GM10266 (cell line): ENCODE measurements at regions not wholly inside any gene's neighbourhood (a gene's known extent, or its start where the extent isn't known, plus 50 kb on each side); places are given as distances from the start of the nearest gene placed in this dataset.

ENCODE experiments used
- DNase-seq: peaks from one replicate; pipeline ENCODE4 v3.0.0; 2012; ENCODE audit errors: extremely low spot score
- TF ChIP-seq, protein P1 (sequence below): IDR thresholded peaks from 2 replicates; pipeline ENCODE4 v1.5.1; 2012; ENCODE audit warnings: mild to moderate bottlenecking, low read depth; ENCODE audit not compliant: control insufficient read depth, insufficient read depth; ENCODE audit errors: missing control alignments

DNA sequence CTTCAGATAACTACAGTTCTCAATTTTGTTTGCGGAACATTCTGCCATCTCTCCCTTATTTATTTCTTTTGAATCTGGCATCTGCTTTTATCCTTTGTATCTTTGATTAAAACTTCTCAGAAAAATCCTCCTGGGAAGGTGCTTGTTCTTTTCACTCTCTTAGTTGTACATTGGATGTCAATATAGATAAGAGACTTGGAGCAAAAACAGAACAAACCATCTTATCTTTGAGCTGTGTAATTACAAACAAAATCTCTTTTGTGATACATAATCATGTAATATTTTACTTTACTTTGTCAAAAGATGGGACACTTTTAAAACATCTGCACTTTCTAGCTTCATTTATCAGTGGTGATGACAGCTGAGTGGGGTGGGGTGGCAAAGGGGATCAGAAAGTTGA is 307.2 kb upstream of the LYPLAL1 start:
- DNase-seq, result no peak
- TF ChIP-seq, protein P1, sequence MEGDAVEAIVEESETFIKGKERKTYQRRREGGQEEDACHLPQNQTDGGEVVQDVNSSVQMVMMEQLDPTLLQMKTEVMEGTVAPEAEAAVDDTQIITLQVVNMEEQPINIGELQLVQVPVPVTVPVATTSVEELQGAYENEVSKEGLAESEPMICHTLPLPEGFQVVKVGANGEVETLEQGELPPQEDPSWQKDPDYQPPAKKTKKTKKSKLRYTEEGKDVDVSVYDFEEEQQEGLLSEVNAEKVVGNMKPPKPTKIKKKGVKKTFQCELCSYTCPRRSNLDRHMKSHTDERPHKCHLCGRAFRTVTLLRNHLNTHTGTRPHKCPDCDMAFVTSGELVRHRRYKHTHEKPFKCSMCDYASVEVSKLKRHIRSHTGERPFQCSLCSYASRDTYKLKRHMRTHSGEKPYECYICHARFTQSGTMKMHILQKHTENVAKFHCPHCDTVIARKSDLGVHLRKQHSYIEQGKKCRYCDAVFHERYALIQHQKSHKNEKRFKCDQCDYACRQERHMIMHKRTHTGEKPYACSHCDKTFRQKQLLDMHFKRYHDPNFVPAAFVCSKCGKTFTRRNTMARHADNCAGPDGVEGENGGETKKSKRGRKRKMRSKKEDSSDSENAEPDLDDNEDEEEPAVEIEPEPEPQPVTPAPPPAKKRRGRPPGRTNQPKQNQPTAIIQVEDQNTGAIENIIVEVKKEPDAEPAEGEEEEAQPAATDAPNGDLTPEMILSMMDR, result no peak

DNA sequence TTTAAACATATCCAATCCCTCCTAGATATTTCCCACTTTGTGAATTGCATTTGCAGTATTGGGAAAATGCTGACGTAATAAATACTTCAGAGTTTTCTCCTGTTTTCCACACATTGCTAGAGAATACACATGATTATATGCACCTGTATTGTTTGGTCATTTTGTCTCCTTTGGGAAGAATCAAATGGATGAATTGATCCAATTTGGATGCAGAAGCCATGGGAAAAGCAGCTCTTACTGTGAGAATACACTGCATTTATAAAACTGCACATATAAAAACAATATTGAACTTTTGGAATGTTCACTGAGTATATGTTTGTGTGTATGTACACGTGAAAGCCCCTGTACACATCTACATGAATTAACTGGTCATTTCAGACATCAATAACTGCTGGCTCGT is 306.6 kb upstream of the LYPLAL1 start:
- DNase-seq, result no peak

DNA sequence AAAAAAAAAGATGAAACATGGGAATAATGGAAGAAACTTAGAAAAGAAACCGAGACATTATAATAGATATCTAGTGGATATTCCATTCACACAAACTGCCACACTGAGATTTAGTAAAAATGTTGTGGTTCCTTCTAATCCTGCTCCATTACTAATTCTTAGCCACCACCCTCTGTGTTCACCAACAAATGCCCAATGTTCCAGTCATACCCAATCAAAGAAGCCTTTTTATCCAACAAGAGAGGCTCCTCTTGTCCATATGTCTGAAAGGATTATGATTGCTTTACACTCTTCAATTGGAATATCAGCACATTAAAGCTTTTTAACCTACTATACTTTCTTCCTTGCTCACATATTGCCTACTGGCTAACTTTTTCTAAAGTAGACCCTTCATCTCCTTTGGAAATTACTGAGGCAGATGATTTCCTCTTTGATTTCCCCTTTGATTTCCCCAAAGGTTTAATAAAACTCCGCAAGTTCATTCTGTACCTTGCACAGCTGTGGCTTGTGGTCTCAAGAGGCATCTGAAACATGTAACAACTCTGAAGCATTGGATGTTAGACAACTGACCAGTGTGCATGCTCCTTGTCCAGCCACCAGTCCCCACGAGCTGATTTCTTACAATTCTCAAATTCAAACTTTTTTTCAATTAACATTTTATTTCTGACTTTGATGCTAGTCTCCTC is 305.6 kb upstream of the LYPLAL1 start:
- TF ChIP-seq, protein P1, result no peak
- DNase-seq, result no peak

More for the DNA sequence above, 306.6 kb upstream of the LYPLAL1 start:
- TF ChIP-seq, protein P1, result no peak

DNA sequence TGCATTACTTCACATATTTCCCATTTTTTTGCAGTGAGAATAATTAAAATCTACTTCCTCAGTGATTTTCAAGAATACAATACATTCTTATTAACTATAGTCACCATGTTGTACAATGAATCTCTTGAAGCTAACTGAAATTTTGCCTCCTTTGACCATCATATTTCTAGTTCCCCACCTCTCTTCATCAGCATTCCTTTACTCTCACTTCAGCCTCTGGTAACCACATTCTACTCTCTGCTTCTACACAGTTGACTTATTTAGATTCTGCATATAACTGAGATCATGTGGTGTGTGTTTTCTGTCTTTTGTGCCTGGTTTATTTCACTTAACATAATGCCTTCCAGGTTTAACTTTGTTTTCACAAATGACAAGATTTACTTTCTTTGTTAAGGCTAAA is 304.4 kb upstream of the LYPLAL1 start:
- no peak for DNase-seq
- TF ChIP-seq, protein P1, result no peak

DNA sequence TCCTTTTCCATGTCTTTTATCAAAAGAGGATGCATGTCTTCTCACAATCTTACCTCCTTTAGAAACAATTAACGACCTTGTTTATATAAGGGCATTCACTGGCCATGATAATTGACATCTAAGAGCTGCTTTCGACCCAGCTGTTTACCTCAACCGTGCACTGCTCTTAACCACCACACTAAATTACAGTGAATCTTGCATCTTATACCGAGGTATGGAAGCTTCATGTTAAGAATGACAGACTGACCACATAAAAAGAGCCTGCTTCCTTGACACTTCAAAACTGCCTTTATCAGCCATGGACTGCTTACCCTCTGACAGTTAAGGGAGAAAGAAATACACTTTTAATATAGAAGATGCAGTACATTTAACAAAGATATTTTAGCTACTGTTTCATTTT is 301.7 kb upstream of the LYPLAL1 start:
- TF ChIP-seq, protein P1, result no peak
- no peak for DNase-seq

DNA sequence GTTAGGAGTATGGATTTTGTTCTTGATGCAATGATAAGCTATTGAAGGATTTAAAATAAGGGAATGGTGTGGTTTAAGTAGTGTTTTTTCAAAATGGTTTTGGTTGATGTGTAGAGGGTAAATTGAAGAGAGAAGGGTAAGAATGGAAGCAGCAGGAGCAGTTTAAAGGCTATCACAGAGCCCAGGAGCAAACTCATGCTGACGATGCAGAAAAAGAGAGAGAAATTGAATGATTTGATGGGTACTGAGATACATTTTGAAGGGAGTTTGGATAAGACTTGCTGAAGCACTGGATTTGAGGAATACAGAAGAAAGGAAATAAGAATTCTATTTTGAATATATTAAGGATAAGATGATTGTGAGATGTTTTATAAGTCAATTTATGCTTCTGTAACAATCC is 300.8 kb upstream of the LYPLAL1 start:
- DNase-seq, result no peak

DNA sequence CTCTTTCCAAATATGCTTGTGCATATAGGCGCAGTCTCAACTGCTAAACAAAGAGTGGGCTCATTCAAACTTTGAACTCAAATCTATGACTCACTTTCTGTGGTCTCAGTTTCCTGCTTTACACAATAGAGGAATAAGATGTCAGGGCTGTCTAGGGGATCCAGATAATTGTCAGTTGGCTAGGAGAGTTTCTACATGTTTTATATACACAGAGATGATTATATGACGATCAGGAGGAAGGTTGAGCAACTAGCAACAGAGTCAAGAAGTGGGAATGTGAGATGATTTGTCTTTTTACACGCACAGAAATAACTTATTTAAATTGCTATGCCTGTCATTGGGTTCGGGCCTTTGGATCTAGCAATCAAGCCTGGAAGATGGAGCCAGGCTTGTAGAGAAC is 299.4 kb upstream of the LYPLAL1 start:
- DNase-seq, result no peak
- TF ChIP-seq, protein P1, result no peak

More for the DNA sequence above, 300.8 kb upstream of the LYPLAL1 start:
- TF ChIP-seq, protein P1, result no peak
